ENCODE measurements at regions not wholly inside any gene's neighbourhood (a gene's known extent, or its start where the extent isn't known, plus 50 kb on each side); places are given as distances from the start of the nearest gene placed in this dataset.

DNA sequence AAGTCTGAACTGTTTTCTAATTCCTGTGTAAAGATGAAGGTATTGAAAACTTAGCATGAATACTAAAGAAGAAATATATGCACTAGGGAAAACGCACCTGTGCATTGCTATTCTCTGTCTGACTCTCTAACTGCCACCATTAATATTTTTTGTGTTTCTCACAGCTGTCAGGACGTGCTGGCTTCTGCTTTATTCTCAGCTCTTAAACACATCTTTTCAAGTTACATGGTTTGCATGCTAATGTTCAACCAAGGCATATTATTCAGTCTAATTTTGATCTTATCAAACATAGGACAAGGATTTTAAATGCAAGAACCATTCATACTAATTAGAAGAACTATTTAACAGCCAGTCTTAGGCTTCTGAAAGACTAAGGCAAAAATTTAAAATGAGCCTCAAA lies 187.4 kb downstream of the KLHL28 start:
- no peak for FAIRE-seq
- no peaks in the 10 kb centered on the region for H3K9me3 ChIP-seq (replicated peaks; ENCODE audit: control insufficient read depth, insufficient read depth, low read depth, low read length)
- POLR2A ChIA-PET, result no interaction called here

More for the DNA sequence above, 187.4 kb downstream of the KLHL28 start:
- WGBS (ENCODE audit: insufficient coverage, low coverage, missing lambda C conversion rate), result 0% methylated on average over 2 of the region's 2 CpGs
- Histone ChIP-seq H2AFZ (ENCODE audit: low read depth, low read length) (no peak overlapping the region), H3K27ac (ENCODE audit: extremely low read depth, low read depth, low read length) (no peak overlapping the region), H3K4me2 (ENCODE audit: insufficient read depth, low read length) (no peak overlapping the region), H3K79me2 (ENCODE audit: control insufficient read depth, insufficient read depth, low read length) (no peaks in the 10 kb centered on the region), H4K20me1 (replicated peaks; ENCODE audit: control insufficient read depth, insufficient read depth, low read length) (no peaks in the 10 kb centered on the region), H3K27me3 (ENCODE audit: control insufficient read depth in 2 of 2, insufficient read depth in 2 of 2, low read length in 2 of 2) (no peaks in the 10 kb centered on the region), H3K9me1 (ENCODE audit: control insufficient read depth, insufficient read depth, low read length) (no peaks in the 10 kb centered on the region), H3K4me1 (replicated peaks in 1 of 2; ENCODE audit: control insufficient read depth in 2 of 2, insufficient read depth in 2 of 2, low read length in 2 of 2) (no peaks in the 10 kb centered on the region), H3K36me3 (ENCODE audit: control insufficient read depth, insufficient read depth, low read length) (no peaks in the 10 kb centered on the region), H3K4me3 (no peak overlapping the region), H3K9ac (ENCODE audit: insufficient read depth in 1 of 2, low read depth in 2 of 2, low read length in 2 of 2) (no peak overlapping the region)
- in situ Hi-C loops (cut with MboI), result no loop called here
- CTCF ChIA-PET (ENCODE audit: low intra/inter-chr PET ratio), result no interaction called here
- no peak for ATAC-seq
- no TSS peak for BruUV-seq (replicated peaks)
- DNase-seq (ENCODE audit: extremely low read depth in 1 of 4, low spot score in 3 of 4), result no peak
- no peak for TF ChIP-seq ARID1B (IDR thresholded peaks at IDR 0.05)
- no peak for TF ChIP-seq FIP1L1 (IDR thresholded peaks at IDR 0.05; ENCODE audit: low read depth, low read length, poor library complexity, severe bottlenecking)
- TF ChIP-seq MYBL2 (IDR thresholded peaks at IDR 0.05; ENCODE audit: low read depth), result no peak
- no peak for TF ChIP-seq MYBL2 (CRISPR knock-in tag; IDR thresholded peaks at IDR 0.05; ENCODE audit: borderline replicate concordance)
- no peak for TF ChIP-seq ILK (tag; IDR thresholded peaks at IDR 0.05; ENCODE audit: borderline replicate concordance, low read depth)
- TF ChIP-seq ZFP36 (IDR thresholded peaks at IDR 0.05; ENCODE audit: low read depth, low read length, partially characterized antibody), result no peak
- TF ChIP-seq, protein P1, sequence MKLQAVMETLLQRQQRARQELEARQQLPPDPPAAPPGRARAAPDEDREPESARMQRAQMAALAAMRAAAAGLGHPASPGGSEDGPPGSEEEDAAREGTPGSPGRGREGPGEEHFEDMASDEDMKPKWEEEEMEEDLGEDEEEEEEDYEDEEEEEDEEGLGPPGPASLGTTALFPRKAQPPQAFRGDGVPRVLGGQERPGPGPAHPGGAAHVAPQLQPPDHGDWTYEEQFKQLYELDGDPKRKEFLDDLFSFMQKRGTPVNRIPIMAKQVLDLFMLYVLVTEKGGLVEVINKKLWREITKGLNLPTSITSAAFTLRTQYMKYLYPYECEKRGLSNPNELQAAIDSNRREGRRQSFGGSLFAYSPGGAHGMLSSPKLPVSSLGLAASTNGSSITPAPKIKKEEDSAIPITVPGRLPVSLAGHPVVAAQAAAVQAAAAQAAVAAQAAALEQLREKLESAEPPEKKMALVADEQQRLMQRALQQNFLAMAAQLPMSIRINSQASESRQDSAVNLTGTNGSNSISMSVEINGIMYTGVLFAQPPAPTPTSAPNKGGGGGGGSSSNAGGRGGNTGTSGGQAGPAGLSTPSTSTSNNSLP (IDR thresholded peaks at IDR 0.05; ENCODE audit: borderline replicate concordance, low read depth, low read length), result no peak
- TF ChIP-seq FUS (optimal IDR thresholded peaks at IDR 0.05; ENCODE audit: low read depth, low read length), result no peak
- TF ChIP-seq, protein P2, sequence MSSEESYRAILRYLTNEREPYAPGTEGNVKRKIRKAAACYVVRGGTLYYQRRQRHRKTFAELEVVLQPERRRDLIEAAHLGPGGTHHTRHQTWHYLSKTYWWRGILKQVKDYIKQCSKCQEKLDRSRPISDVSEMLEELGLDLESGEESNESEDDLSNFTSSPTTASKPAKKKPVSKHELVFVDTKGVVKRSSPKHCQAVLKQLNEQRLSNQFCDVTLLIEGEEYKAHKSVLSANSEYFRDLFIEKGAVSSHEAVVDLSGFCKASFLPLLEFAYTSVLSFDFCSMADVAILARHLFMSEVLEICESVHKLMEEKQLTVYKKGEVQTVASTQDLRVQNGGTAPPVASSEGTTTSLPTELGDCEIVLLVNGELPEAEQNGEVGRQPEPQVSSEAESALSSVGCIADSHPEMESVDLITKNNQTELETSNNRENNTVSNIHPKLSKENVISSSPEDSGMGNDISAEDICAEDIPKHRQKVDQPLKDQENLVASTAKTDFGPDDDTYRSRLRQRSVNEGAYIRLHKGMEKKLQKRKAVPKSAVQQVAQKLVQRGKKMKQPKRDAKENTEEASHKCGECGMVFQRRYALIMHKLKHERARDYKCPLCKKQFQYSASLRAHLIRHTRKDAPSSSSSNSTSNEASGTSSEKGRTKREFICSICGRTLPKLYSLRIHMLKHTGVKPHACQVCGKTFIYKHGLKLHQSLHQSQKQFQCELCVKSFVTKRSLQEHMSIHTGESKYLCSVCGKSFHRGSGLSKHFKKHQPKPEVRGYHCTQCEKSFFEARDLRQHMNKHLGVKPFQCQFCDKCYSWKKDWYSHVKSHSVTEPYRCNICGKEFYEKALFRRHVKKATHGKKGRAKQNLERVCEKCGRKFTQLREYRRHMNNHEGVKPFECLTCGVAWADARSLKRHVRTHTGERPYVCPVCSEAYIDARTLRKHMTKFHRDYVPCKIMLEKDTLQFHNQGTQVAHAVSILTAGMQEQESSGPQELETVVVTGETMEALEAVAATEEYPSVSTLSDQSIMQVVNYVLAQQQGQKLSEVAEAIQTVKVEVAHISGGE (CRISPR knock-in tag; IDR thresholded peaks at IDR 0.05), result no peak
- TF ChIP-seq TEAD1 (CRISPR knock-in tag; IDR thresholded peaks at IDR 0.05), result no peak
- TF ChIP-seq ZNF57 (CRISPR knock-in tag; IDR thresholded peaks at IDR 0.05), result no peak
- no peak for TF ChIP-seq BACH1 (tag; IDR thresholded peaks at IDR 0.05)
- TF ChIP-seq, protein P3, sequence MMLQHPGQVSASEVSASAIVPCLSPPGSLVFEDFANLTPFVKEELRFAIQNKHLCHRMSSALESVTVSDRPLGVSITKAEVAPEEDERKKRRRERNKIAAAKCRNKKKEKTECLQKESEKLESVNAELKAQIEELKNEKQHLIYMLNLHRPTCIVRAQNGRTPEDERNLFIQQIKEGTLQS (IDR thresholded peaks at IDR 0.05), result no peak
- TF ChIP-seq, protein P3 (CRISPR knock-in tag; conservative IDR thresholded peaks at IDR 0.05), result no peak
- intact Hi-C loops (cut with micrococcal nuclease), result no loop called here

Data from K562 (cell line).